ENCODE measurements at regions not wholly inside any gene's neighbourhood (a gene's known extent, or its start where the extent isn't known, plus 50 kb on each side); places are given as distances from the start of the nearest gene placed in this dataset.

DNA sequence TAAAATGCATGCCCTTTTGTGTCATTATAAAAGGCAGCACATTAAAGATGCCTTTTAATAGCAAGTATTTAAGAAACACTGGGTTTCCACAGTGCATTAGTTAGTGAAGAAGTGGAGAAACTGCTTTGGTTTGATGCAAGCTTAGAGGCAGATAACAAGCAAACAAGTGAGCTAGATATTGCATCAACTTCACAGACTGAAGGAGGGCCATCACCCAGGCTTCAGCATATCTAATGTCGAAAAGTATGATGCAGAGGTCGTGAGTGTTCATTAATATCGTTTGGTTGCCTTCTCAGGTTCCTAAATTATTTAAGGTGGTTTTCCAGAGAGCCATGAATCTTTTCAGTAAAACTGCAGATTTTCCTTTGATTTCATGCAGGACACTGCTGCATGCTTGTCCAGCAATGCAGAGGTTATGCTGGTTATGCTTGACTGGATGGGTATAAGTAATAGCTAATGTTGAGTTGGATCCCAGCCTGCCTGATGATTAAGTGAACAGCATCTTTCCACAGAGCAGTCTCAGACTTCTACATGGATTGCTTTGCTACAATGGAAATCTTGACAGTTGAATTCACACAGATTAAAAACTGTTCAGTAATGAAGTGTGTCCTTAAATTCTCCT lies 69.7 kb upstream of the IPO9 start:
- H4K20me1 ChIP-seq (ENCODE audit: insufficient read depth), result peaks cover 23% of the 10 kb centered on the region
- no peaks in the 10 kb centered on the region for H3K9me2 ChIP-seq (ENCODE audit: insufficient read depth, low read length)
- H3K9ac ChIP-seq (ENCODE audit: low read length), result no peak overlapping the region
- TF ChIP-seq POLR2AphosphoS5 (IDR thresholded peaks at IDR 0.05) (no peak), TAF1 (IDR thresholded peaks at IDR 0.05; ENCODE audit: low read depth) (no peak)
- no peak overlapping the region for H2AFZ ChIP-seq (ENCODE audit: low read depth, low read length)
- no peaks in the 10 kb centered on the region for H3K9me3 ChIP-seq (ENCODE audit: low read length)
- H3K36me3 ChIP-seq (ENCODE audit: insufficient read depth, low read length), result no peaks in the 10 kb centered on the region
- no peak overlapping the region for H3K27ac ChIP-seq (ENCODE audit: low read length)
- H3K4me3 ChIP-seq (ENCODE audit: low read length), result no peak overlapping the region
- no peak overlapping the region for H3K4me2 ChIP-seq (ENCODE audit: low read length)
- peaks cover 98% of the 10 kb centered on the region for H3K79me2 ChIP-seq (replicated peaks; ENCODE audit: insufficient read depth, low read length)
- H3F3A ChIP-seq (ENCODE audit: insufficient read depth, low read length, poor library complexity, severe bottlenecking), result no peaks in the 10 kb centered on the region
- H3K27me3 ChIP-seq (ENCODE audit: insufficient read depth, low read depth, low read length), result no peaks in the 10 kb centered on the region

DNA sequence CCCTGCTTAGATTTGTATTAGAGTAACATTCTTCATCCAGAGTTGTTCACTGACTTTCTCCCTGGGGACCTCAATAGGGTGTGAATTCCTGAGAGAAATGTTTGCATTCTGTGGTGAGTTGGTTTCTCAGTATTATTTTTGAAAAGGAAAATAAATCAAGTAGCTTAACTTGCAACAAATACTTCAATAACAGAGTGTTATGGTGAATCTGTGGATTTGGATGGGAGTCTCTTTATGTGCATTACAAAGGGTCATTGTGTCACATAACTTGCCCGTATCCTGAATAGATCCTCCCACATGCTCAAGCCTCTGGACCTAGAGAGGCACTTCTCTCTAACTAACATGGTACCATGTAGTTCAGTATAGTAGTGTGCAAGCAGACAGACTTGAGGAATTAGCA lies 68.4 kb upstream of the IPO9 start:
- Histone ChIP-seq H2AFZ (ENCODE audit: low read depth, low read length) (no peak overlapping the region), H3F3A (ENCODE audit: insufficient read depth, low read length, poor library complexity, severe bottlenecking) (no peaks in the 10 kb centered on the region), H3K4me2 (ENCODE audit: low read length) (no peak overlapping the region), H3K9me3 (ENCODE audit: low read length) (no peaks in the 10 kb centered on the region), H3K79me2 (replicated peaks; ENCODE audit: insufficient read depth, low read length) (peaks cover 96% of the 10 kb centered on the region), H3K36me3 (ENCODE audit: insufficient read depth, low read length) (no peaks in the 10 kb centered on the region), H3K27ac (ENCODE audit: low read length) (no peak overlapping the region), H3K9ac (ENCODE audit: low read length) (no peak overlapping the region), H3K4me3 (ENCODE audit: low read length) (no peak overlapping the region), H3K9me2 (ENCODE audit: insufficient read depth, low read length) (no peaks in the 10 kb centered on the region), H3K27me3 (ENCODE audit: insufficient read depth, low read depth, low read length) (no peaks in the 10 kb centered on the region), H4K20me1 (ENCODE audit: insufficient read depth) (peaks cover 23% of the 10 kb centered on the region)
- TF ChIP-seq, protein P1, sequence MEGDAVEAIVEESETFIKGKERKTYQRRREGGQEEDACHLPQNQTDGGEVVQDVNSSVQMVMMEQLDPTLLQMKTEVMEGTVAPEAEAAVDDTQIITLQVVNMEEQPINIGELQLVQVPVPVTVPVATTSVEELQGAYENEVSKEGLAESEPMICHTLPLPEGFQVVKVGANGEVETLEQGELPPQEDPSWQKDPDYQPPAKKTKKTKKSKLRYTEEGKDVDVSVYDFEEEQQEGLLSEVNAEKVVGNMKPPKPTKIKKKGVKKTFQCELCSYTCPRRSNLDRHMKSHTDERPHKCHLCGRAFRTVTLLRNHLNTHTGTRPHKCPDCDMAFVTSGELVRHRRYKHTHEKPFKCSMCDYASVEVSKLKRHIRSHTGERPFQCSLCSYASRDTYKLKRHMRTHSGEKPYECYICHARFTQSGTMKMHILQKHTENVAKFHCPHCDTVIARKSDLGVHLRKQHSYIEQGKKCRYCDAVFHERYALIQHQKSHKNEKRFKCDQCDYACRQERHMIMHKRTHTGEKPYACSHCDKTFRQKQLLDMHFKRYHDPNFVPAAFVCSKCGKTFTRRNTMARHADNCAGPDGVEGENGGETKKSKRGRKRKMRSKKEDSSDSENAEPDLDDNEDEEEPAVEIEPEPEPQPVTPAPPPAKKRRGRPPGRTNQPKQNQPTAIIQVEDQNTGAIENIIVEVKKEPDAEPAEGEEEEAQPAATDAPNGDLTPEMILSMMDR (IDR thresholded peaks at IDR 0.05; ENCODE audit: poor library complexity, severe bottlenecking), result no peak
- TF ChIP-seq SMC3 (conservative IDR thresholded peaks at IDR 0.05; ENCODE audit: poor library complexity), result no peak
- no peak for TF ChIP-seq EP300 (conservative IDR thresholded peaks at IDR 0.05; ENCODE audit: poor library complexity, severe bottlenecking)
- TF ChIP-seq, protein P2, sequence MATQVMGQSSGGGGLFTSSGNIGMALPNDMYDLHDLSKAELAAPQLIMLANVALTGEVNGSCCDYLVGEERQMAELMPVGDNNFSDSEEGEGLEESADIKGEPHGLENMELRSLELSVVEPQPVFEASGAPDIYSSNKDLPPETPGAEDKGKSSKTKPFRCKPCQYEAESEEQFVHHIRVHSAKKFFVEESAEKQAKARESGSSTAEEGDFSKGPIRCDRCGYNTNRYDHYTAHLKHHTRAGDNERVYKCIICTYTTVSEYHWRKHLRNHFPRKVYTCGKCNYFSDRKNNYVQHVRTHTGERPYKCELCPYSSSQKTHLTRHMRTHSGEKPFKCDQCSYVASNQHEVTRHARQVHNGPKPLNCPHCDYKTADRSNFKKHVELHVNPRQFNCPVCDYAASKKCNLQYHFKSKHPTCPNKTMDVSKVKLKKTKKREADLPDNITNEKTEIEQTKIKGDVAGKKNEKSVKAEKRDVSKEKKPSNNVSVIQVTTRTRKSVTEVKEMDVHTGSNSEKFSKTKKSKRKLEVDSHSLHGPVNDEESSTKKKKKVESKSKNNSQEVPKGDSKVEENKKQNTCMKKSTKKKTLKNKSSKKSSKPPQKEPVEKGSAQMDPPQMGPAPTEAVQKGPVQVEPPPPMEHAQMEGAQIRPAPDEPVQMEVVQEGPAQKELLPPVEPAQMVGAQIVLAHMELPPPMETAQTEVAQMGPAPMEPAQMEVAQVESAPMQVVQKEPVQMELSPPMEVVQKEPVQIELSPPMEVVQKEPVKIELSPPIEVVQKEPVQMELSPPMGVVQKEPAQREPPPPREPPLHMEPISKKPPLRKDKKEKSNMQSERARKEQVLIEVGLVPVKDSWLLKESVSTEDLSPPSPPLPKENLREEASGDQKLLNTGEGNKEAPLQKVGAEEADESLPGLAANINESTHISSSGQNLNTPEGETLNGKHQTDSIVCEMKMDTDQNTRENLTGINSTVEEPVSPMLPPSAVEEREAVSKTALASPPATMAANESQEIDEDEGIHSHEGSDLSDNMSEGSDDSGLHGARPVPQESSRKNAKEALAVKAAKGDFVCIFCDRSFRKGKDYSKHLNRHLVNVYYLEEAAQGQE (IDR thresholded peaks at IDR 0.05; ENCODE audit: borderline replicate concordance), result no peak
- no peak for TF ChIP-seq TAF1 (IDR thresholded peaks at IDR 0.05; ENCODE audit: low read depth)

DNA sequence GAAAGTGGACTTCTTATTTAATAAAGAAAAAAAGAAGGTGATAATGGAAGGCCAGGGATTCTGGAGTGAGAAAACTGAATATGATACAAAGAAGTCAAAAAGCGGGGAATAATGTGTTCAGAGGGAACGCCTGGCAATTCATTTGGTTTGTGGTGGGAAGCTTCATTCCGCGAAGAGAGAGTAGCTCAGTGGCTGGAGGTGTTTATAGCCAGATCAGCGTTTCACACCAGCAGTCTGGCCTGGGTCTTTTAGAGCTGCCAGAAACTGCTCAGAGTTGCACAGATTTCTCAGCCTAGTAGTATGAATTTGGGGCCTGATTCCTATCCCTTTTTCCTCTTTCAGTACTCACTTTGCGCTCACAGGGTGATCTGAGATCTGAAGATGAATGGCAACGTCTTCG lies 67.8 kb upstream of the IPO9 start:
- no peaks in the 10 kb centered on the region for H3K36me3 ChIP-seq (ENCODE audit: insufficient read depth, low read length)
- H3K4me3 ChIP-seq (ENCODE audit: low read length), result no peak overlapping the region
- no peaks in the 10 kb centered on the region for H3K9me2 ChIP-seq (ENCODE audit: insufficient read depth, low read length)
- no peak overlapping the region for H2AFZ ChIP-seq (ENCODE audit: low read depth, low read length)
- no peaks in the 10 kb centered on the region for H3K9me3 ChIP-seq (ENCODE audit: low read length)
- peaks cover 98% of the 10 kb centered on the region for H3K79me2 ChIP-seq (replicated peaks; ENCODE audit: insufficient read depth, low read length)
- H4K20me1 ChIP-seq (ENCODE audit: insufficient read depth), result peaks cover 23% of the 10 kb centered on the region
- H3K4me2 ChIP-seq (ENCODE audit: low read length), result no peak overlapping the region
- TF ChIP-seq, protein P1 (IDR thresholded peaks at IDR 0.05; ENCODE audit: poor library complexity, severe bottlenecking), result no peak
- H3K9ac ChIP-seq (ENCODE audit: low read length), result no peak overlapping the region
- no peaks in the 10 kb centered on the region for H3F3A ChIP-seq (ENCODE audit: insufficient read depth, low read length, poor library complexity, severe bottlenecking)
- no peak overlapping the region for H3K27ac ChIP-seq (ENCODE audit: low read length)
- no peaks in the 10 kb centered on the region for H3K27me3 ChIP-seq (ENCODE audit: insufficient read depth, low read depth, low read length)
